ENCODE measurements at regions not wholly inside any gene's neighbourhood (a gene's known extent, or its start where the extent isn't known, plus 50 kb on each side); places are given as distances from the start of the nearest gene placed in this dataset.

- no peak for ATAC-seq
Measured at GRCh38 chr7:46525876-46526275, 604.8 kb upstream of the IGFBP3 start.

- ATAC-seq: no peak
Measured at GRCh38 chr7:46524350-46524749, 603.3 kb upstream of the IGFBP3 start.

- no peak for ATAC-seq
Measured at GRCh38 chr7:46522354-46522906, 601.4 kb upstream of the IGFBP3 start.

GRCh38 chr7:46518713-46519112 lies 597.6 kb upstream of the IGFBP3 start:
- no peak for ATAC-seq

- ATAC-seq: no peak
Measured at GRCh38 chr7:46515844-46516590, 594.9 kb upstream of the IGFBP3 start.

- no peak for ATAC-seq
Measured at GRCh38 chr7:46513447-46513848, 592.4 kb upstream of the IGFBP3 start.

- ATAC-seq: no peak
Measured at GRCh38 chr7:46512891-46513413, 591.9 kb upstream of the IGFBP3 start.

- no peak for ATAC-seq
Measured at GRCh38 chr7:46511442-46512215, 590.6 kb upstream of the IGFBP3 start.

GRCh38 chr7:46508583-46508982 lies 587.5 kb upstream of the IGFBP3 start:
- ATAC-seq: no peak

GRCh38 chr7:46507560-46507959 lies 586.5 kb upstream of the IGFBP3 start:
- ATAC-seq: no peak

GRCh38 chr7:46494441-46494840 lies 573.4 kb upstream of the IGFBP3 start:
- ATAC-seq: no peak

GRCh38 chr7:46494028-46494427 lies 573.0 kb upstream of the IGFBP3 start:
- ATAC-seq: no peak

- no peak for ATAC-seq
Measured at GRCh38 chr7:46493196-46493595, 572.1 kb upstream of the IGFBP3 start.

GRCh38 chr7:46492466-46492865 lies 571.4 kb upstream of the IGFBP3 start:
- no peak for ATAC-seq

GRCh38 chr7:46490406-46490805 lies 569.3 kb upstream of the IGFBP3 start:
- no peak for ATAC-seq

GRCh38 chr7:46489106-46489505 lies 568.0 kb upstream of the IGFBP3 start:
- ATAC-seq: no peak

GRCh38 chr7:46488607-46489006 lies 567.5 kb upstream of the IGFBP3 start:
- no peak for ATAC-seq

- ATAC-seq: no peak
Measured at GRCh38 chr7:46486256-46487206, 565.5 kb upstream of the IGFBP3 start.

- no peak for ATAC-seq
Measured at GRCh38 chr7:46485481-46486065, 564.5 kb upstream of the IGFBP3 start.

- no peak for ATAC-seq
Measured at GRCh38 chr7:46484906-46485305, 563.8 kb upstream of the IGFBP3 start.

GRCh38 chr7:46480619-46481018 lies 559.5 kb upstream of the IGFBP3 start:
- no peak for ATAC-seq

GRCh38 chr7:46479680-46480079 lies 558.6 kb upstream of the IGFBP3 start:
- ATAC-seq: no peak
